H9 (cell line): ENCODE measurements at regions not wholly inside any gene's neighbourhood (a gene's known extent, or its start where the extent isn't known, plus 50 kb on each side); places are given as distances from the start of the nearest gene placed in this dataset.

Source experiments
- DNase-seq: peaks from one replicate; pipeline ENCODE4 v3.0.0-alpha.2; 2017
- H2AFZ ChIP-seq: one replicate; pipeline ENCODE4 v1.6.1; 2013; ENCODE audit warnings: mild to moderate bottlenecking, low read length, control low read depth, moderate library complexity
- H2AK5ac ChIP-seq: 2 replicates; pipeline ENCODE4 v1.6.1; 2013; ENCODE audit warnings: low read length, control low read depth, mixed read lengths; ENCODE audit not compliant: insufficient read length
- H2BK120ac ChIP-seq: one replicate; pipeline ENCODE4 v1.6.1; 2013; ENCODE audit warnings: low read depth, mild to moderate bottlenecking, low read length, control low read depth, inconsistent platforms; ENCODE audit not compliant: poor library complexity, severe bottlenecking
- H2BK12ac ChIP-seq: 2 replicates; pipeline ENCODE4 v1.6.1; 2013; ENCODE audit warnings: low read length, control low read depth, mixed read lengths, low read depth; ENCODE audit not compliant: insufficient read length
- H2BK15ac ChIP-seq: 2 replicates; pipeline ENCODE4 v1.6.1; 2013; ENCODE audit warnings: low read depth, low read length, control low read depth
- H2BK20ac ChIP-seq: one replicate; pipeline ENCODE4 v1.6.1; 2013; ENCODE audit warnings: low read depth, mild to moderate bottlenecking, low read length, control low read depth, inconsistent platforms; ENCODE audit not compliant: poor library complexity, severe bottlenecking
- H2BK5ac ChIP-seq: 2 replicates; pipeline ENCODE4 v1.6.1; 2013; ENCODE audit warnings: low read length, control low read depth, mixed read lengths; ENCODE audit not compliant: insufficient read length
- H3K14ac ChIP-seq: 2 replicates; pipeline ENCODE4 v1.6.1; 2013; ENCODE audit warnings: low read length, control low read depth; ENCODE audit not compliant: insufficient read depth
- H3K18ac ChIP-seq: 2 replicates; pipeline ENCODE4 v1.6.1; 2013; ENCODE audit warnings: low read depth, mild to moderate bottlenecking, mixed read lengths, low read length, control low read depth; ENCODE audit not compliant: insufficient read length
- H3K23ac ChIP-seq: 2 replicates; pipeline ENCODE4 v1.6.1; 2013; ENCODE audit warnings: low read length, control low read depth, mixed read lengths, low read depth; ENCODE audit not compliant: insufficient read length
- H3K23me2 ChIP-seq: 2 replicates; pipeline ENCODE4 v1.6.1; 2013; ENCODE audit warnings: low read depth, mild to moderate bottlenecking, mixed read lengths, low read length, control low read depth; ENCODE audit not compliant: insufficient read length, poor library complexity, severe bottlenecking
- H3K27ac ChIP-seq: 2 replicates; pipeline ENCODE4 v1.5.1; 2013; ENCODE audit warnings: low read length, control low read depth, mixed read lengths, low read depth; ENCODE audit not compliant: insufficient read length
- H3K27me3 ChIP-seq: 2 replicates; pipeline ENCODE4 v1.6.1; 2013; ENCODE audit warnings: low read length, control low read depth, inconsistent platforms; ENCODE audit not compliant: insufficient read depth
- H3K4ac ChIP-seq: 2 replicates; pipeline ENCODE4 v1.6.1; 2013; ENCODE audit warnings: low read depth, mild to moderate bottlenecking, control low read depth, inconsistent platforms, low read length, moderate library complexity
- H3K4me1 ChIP-seq: 2 replicates; pipeline ENCODE4 v1.6.1; 2013; ENCODE audit warnings: low read length, control low read depth, inconsistent platforms; ENCODE audit not compliant: insufficient read depth
- H3K4me2 ChIP-seq: 2 replicates; pipeline ENCODE4 v1.6.1; 2013; ENCODE audit warnings: low read length, control low read depth, mixed read lengths; ENCODE audit not compliant: insufficient read length, insufficient read depth
- H3K56ac ChIP-seq: 2 replicates; pipeline ENCODE4 v1.6.1; 2013; ENCODE audit warnings: low read depth, mild to moderate bottlenecking, mixed read lengths, low read length, control low read depth; ENCODE audit not compliant: insufficient read length
- H3K79me1 ChIP-seq: 2 replicates; pipeline ENCODE4 v1.6.1; 2013; ENCODE audit warnings: low read depth, mild to moderate bottlenecking, moderate library complexity, low read length, control low read depth, inconsistent platforms; ENCODE audit not compliant: insufficient read depth, poor library complexity, severe bottlenecking
- H3K79me2 ChIP-seq: 2 replicates; pipeline ENCODE4 v1.6.1; 2013; ENCODE audit warnings: low read length, control low read depth, inconsistent platforms; ENCODE audit not compliant: insufficient read depth
- H3K9ac ChIP-seq: 2 replicates; pipeline ENCODE4 v1.6.1; 2013; ENCODE audit warnings: low read length, control low read depth, mixed read lengths; ENCODE audit not compliant: insufficient read length; ENCODE audit errors: extremely low read depth
- H3K9me3 ChIP-seq: one replicate; pipeline ENCODE4 v1.6.1; 2013; ENCODE audit warnings: low read depth, low read length, inconsistent platforms; ENCODE audit not compliant: control insufficient read depth
- H3T11ph ChIP-seq: one replicate; pipeline ENCODE4 v1.6.1; 2013; ENCODE audit warnings: mild to moderate bottlenecking, low read length, control low read depth, inconsistent platforms
- H4K20me1 ChIP-seq: one replicate; pipeline ENCODE4 v1.6.1; 2013; ENCODE audit not compliant: control insufficient read depth, insufficient read length, insufficient read depth
- H4K5ac ChIP-seq: 2 replicates; pipeline ENCODE4 v1.6.1; 2013; ENCODE audit warnings: low read depth, mild to moderate bottlenecking, mixed read lengths, low read length, control low read depth; ENCODE audit not compliant: insufficient read length
- H4K8ac ChIP-seq: replicated peaks from 2 replicates; pipeline ENCODE4 v1.6.1; 2013; ENCODE audit warnings: low read length, control low read depth, mixed read lengths, low read depth; ENCODE audit not compliant: insufficient read length
- H4K91ac ChIP-seq: 2 replicates; pipeline ENCODE4 v1.6.1; 2013; ENCODE audit warnings: low read depth, mild to moderate bottlenecking, moderate library complexity, mixed read lengths, low read length, control low read depth; ENCODE audit not compliant: insufficient read length
- H3K27ac Mint-ChIP-seq, 3 experiments: 2 replicates in 2 of 3; 3 replicates in 1 of 3; pipeline ENCODE4 v1.8.0; 2020 to 2021; ENCODE audit warnings: mixed read lengths in 3 of 3, mild to moderate bottlenecking in 1 of 3, moderate library complexity in 1 of 3
- H3K27me3 Mint-ChIP-seq: 2 replicates; pipeline ENCODE4 v1.8.0; 2021; ENCODE audit warnings: low read depth, mild to moderate bottlenecking, moderate library complexity, mixed read lengths
- H3K36me3 Mint-ChIP-seq, 3 experiments: 2 replicates in 2 of 3; 3 replicates in 1 of 3; pipeline ENCODE4 v1.8.0; 2020 to 2021; ENCODE audit warnings: low read depth in 3 of 3, mixed read lengths in 3 of 3; ENCODE audit not compliant: insufficient read depth in 1 of 3
- H3K4me1 Mint-ChIP-seq, 2 experiments: 2 replicates each; pipeline ENCODE4 v1.8.0; 2020; ENCODE audit warnings: mixed read lengths in 2 of 2
- H3K4me3 Mint-ChIP-seq, 2 experiments: 2 replicates in 1 of 2; 3 replicates in 1 of 2; pipeline ENCODE4 v1.8.0; 2020 to 2021; ENCODE audit warnings: mild to moderate bottlenecking in 2 of 2, mixed read lengths in 2 of 2, moderate library complexity in 1 of 2
- H3K9me3 Mint-ChIP-seq, 2 experiments: 2 replicates in 1 of 2; 3 replicates in 1 of 2; pipeline ENCODE4 v1.8.0; 2020; ENCODE audit warnings: mild to moderate bottlenecking in 2 of 2, mixed read lengths in 2 of 2, moderate library complexity in 1 of 2
- CTCF ChIP-seq: fragments of 200-600 bp; sonication (generic); conservative IDR thresholded peaks from 3 replicates; pipeline ENCODE4 v1.8.0; 2021; ENCODE audit warnings: antibody characterized with exemption, mild to moderate bottlenecking
- WGBS: extraction: QIAGEN DNeasy Blood & Tissue Kit; methylation state at CpG from one replicate; pipeline ENCODE4 v1.1.7; 2013; ENCODE audit warnings: missing lambda C conversion rate, low lambda C conversion rate, mixed read lengths; ENCODE audit not compliant: insufficient read length; ENCODE audit errors: extremely low coverage; 5-methylcytosine and 5-hydroxymethylcytosine counted together

GRCh38 chr1:199608414-199608813 is 419.1 kb upstream of the NR5A2 start:
- Histone ChIP-seq H3K4me2 (no peak overlapping the region), H3K27ac (no peak overlapping the region), H3K23ac (no peak overlapping the region), H4K91ac (no peak overlapping the region), H3K27me3 (no peaks in the 10 kb centered on the region), H3K14ac (no peak overlapping the region), H4K8ac (no peak overlapping the region), H2AFZ (no peak overlapping the region), H3K4me1 (no peaks in the 10 kb centered on the region), H3T11ph (no peak overlapping the region), H2BK5ac (no peak overlapping the region), H2BK120ac (no peak overlapping the region), H3K79me1 (no peaks in the 10 kb centered on the region), H3K56ac (no peak overlapping the region), H3K79me2 (no peaks in the 10 kb centered on the region), H3K18ac (no peak overlapping the region), H3K23me2 (no peaks in the 10 kb centered on the region), H2BK15ac (no peak overlapping the region), H2BK20ac (no peak overlapping the region), H2AK5ac (no peak overlapping the region), H3K9me3 (no peaks in the 10 kb centered on the region), H3K9ac (no peak overlapping the region), H4K20me1 (no peaks in the 10 kb centered on the region), H4K5ac (no peak overlapping the region), H2BK12ac (no peak overlapping the region), H3K4ac (no peak overlapping the region)
- Mint-ChIP-seq H3K4me3 (no peak overlapping the region), H3K27ac (no peak overlapping the region), H3K9me3 (peaks cover 0 to 4% of the 10 kb centered on the region in 2 experiments; a peak in 2 of 5 replicates), H3K36me3 (no peaks in the 10 kb centered on the region; a peak in 1 of 7 replicates), H3K27me3 (no peaks in the 10 kb centered on the region), H3K4me1 (no peaks in the 10 kb centered on the region)
- no peak for TF ChIP-seq CTCF
- DNase-seq = no peak
- no CpG with 5 or more reads among the region's 4 CpGs for WGBS
